Kidney capillary endothelial cell (primary cell): ENCODE measurements at regions not wholly inside any gene's neighbourhood (a gene's known extent, or its start where the extent isn't known, plus 50 kb on each side); places are given as distances from the start of the nearest gene placed in this dataset.
"Not testable (repeated sequence)": the region's sequence is repeated elsewhere in the genome, so short reads cannot be mapped to it uniquely, and the experiment has no call there.

Experiments
- DNase-seq: peaks from one replicate; pipeline ENCODE4 v3.0.0-alpha.2; 2018; ENCODE audit warnings: low spot score

- DNase-seq: no peak
These were observed 210.6 kb downstream of the KLF6 start for GRCh38 chr10:3574451-3574850.

GRCh38 chr10:3573498-3573897, 211.5 kb downstream of the KLF6 start:
- DNase-seq: no peak

GRCh38 chr10:3571310-3571825, 213.6 kb downstream of the KLF6 start:
- DNase-seq: no peak

DNA sequence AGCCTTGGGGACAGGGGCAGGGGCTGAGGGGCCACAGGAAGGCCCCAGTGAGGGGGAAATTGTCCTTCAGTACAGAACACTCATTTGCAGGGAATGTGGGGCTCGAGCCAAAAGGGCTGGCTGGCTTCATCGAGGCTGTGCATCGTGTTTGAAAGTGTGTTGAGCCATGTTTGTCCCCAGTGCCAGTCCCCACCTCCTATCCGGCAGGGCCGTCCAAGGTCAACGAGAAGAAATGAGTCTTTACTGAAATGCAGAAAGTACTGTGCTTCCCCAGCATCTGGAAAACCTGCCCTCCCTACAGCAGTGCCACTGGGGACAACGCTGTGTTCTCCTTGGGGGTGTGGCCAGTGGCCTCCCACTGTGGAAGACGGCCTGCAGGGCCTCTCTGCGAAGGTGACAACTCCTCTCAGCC, 214.1 kb downstream of the KLF6 start:
- DNase-seq: no peak

GRCh38 chr10:3570131-3570729, 214.8 kb downstream of the KLF6 start:
- no peak for DNase-seq

- DNase-seq: no peak
These were observed 216.0 kb downstream of the KLF6 start for GRCh38 chr10:3568983-3569382.

DNA sequence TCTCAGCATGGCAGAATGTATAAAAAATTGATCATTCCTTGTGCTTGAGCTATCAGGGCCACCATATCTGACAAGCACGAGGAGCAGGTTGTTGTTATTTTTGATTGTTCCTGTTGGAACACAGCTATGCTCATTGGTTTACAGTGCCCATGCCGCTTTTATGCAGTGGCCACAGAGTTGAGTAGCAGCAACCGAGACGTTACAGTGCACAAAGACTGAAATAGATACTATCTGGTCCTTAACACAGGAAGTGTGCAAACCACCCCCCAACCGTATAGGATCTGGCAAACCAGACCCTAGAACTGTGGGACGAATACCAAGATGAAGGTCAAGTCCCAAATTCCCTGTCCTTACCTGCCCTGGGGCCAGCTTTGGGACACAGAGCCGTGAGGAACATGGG, 216.6 kb downstream of the KLF6 start:
- no peak for DNase-seq

DNA sequence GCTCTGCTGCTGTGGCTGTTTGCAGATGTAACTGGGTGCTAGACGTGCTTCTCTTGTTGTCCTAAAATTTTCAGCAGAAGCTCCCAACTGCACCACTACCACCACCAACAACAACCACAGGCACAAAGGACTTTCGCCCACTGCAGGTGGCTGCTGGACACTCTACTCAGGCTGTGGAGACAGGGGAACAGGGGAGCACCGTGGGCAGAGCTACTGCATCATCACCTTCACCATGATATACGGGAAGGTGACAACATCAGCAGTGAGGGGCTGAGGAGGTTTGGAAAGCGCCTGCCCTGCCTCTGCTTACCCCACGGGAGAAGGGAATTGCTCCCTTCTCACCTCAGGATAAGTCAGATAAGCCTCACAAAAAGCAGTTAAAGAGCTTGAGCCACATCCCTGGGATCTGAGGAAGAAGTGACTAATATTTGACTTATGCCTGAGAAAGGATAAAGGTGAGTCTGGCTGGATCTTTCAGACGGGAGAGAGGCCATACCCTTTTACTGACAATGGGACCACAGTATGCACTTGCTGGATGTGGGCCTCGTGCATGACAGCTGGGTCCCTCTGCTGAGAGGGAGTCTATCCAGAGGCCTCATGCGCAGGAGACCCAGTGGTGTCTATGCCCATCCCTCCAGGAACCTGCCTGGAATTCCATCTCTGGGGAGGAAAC, 217.6 kb downstream of the KLF6 start:
- DNase-seq: no peak

GRCh38 chr10:3566627-3567026, 218.4 kb downstream of the KLF6 start:
- no peak for DNase-seq

DNA sequence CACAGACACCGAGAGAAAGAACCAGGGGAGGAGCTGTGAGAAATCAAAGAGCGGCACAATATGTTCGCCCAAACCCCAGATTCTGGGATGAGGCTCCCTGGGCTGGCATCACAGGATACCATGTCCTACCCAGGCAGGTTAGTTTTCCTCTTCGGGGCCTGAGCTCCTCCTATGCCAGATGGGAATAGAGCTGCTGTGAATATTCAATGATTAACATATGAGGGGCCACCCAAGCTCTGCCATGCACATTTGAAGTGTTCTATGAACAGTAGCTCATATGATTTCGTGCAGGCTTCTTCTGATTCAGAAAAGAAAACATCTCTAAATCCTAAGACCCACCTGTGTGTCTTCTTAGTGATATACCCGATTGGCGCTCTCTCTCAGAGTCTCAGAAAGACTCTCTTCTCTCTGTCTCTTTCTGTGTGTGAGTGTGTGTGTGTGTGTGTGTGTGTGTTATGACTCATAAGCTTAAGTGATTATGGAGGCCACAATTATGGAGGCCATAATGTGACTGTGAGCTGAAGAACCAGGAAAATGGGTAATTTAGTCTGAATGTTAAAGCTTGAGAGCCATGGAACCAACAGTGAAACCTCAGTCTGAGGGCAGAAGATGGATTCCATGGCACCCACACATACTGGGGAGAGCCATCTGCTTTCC, 220.5 kb downstream of the KLF6 start:
- no peak for DNase-seq

DNA sequence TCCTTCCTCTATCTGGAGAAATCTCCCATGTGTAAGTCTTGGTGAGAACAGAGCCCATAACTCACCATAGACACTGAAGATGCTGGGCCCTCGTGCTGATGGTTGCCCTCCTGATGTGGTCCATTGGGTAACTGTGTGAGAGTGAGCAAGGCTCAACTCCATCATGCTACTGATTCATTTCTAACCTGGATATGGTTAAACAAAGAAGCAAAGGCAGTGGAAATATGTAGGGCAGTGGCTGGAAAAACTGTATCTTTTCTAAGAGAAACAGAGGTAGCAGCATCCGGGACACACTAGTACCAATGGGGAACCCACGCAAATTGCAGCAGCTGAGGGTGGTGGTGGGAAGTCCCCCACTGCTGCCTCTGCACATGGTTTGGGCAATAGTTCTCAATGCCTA, 221.7 kb downstream of the KLF6 start:
- DNase-seq: no peak

- not testable (repeated sequence) for DNase-seq
These were observed 224.4 kb downstream of the KLF6 start for GRCh38 chr10:3560628-3561027.

- DNase-seq: no peak
These were observed 225.5 kb downstream of the KLF6 start for GRCh38 chr10:3559527-3559926.

- DNase-seq: no peak
These were observed 226.0 kb downstream of the KLF6 start for GRCh38 chr10:3559011-3559410.

GRCh38 chr10:3556191-3557017, 228.6 kb downstream of the KLF6 start:
- DNase-seq: not testable (repeated sequence)

GRCh38 chr10:3554121-3554522, 230.9 kb downstream of the KLF6 start:
- no peak for DNase-seq

- no peak for DNase-seq
These were observed 232.7 kb downstream of the KLF6 start for GRCh38 chr10:3552281-3552680.

- no peak for DNase-seq
These were observed 233.2 kb downstream of the KLF6 start for GRCh38 chr10:3551761-3552160.

- DNase-seq: no peak
These were observed 235.9 kb downstream of the KLF6 start for GRCh38 chr10:3549118-3549517.

DNA sequence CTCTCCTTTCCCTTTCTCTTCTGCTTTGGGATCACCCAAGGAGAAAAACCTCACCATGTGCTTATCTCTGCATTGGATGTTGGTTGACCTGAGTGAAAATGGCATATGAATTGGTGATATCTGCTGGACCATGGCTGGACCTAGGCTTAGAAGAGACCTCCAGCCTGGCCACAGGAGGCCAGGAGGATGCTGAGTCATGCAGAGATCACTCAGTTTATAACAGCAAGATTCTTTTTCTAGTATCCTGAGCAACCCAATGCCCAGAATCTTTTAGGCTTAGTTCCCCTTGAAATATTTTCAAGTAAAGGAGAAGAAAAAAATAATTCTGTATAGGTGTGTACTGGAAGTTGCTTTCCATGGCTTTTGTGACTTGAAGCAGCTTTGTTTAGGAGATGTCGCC, 236.3 kb downstream of the KLF6 start:
- no peak for DNase-seq

DNA sequence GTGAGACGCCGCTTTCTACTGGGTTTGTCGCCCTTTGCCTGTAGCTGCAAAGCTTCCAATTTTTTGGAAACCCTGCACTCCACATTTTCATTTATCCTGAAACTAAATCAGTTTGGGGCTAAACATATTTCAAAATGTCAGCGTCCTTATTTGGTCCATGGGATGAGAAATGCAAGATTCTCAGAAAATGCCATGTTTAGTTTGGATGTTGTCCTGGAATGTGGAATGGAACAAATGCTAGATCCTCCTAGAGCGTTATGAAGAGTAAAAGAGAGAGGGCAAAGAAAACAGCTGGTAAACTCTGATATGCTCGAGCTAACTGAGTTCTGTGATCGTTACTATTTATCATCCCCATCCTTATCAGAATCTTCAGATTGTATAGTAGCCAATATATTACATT, 236.9 kb downstream of the KLF6 start:
- no peak for DNase-seq

DNA sequence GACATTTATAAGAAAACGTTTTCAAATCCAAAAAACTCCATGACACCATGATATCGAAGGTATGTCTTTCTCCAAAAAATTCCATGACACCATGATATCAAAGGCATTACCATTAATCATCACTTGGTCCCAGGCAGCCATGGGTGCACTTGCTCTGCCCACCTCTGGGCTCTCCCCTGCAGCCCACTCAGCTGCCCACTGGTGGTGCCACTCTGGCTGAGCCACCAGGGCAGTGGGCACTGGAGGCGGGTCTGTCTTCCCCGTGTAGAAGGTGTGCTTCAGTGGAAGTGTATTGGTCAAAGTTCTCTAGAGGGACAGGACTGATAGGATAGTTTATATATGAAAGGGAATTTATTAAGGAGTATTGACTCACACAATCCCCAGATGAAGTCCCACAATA, 240.4 kb downstream of the KLF6 start:
- no peak for DNase-seq
